Adrenal gland (tissue), 5 donors: ENCODE measurements at regions not wholly inside any gene's neighbourhood (a gene's known extent, or its start where the extent isn't known, plus 50 kb on each side); places are given as distances from the start of the nearest gene placed in this dataset.

Experiments
- CTCF ChIP-seq, 6 experiments: fragments of 450-650 bp in 4 of 6; fragments of 200-600 bp in 2 of 6; sonication (generic) in 1 of 6; IDR thresholded peaks; 1 replicate in 5 of 6; 2 replicates in 1 of 6; pipeline versions ENCODE4 v1.5.1 to v1.8.0; 2016 to 2021; ENCODE audit warnings: antibody characterized with exemption in 6 of 6, mild to moderate bottlenecking in 2 of 6, moderate library complexity in 1 of 6
- POLR2A ChIP-seq, 2 donors: fragments of 450-650 bp; IDR thresholded peaks; one replicate each; pipeline ENCODE4 v1.6.1; 2017; ENCODE audit warnings: antibody characterized with exemption in 2 of 2, mild to moderate bottlenecking in 2 of 2, moderate library complexity in 1 of 2
- donor health status: DM: no; HTN: no; CAD: no.

GRCh38 chr1:219031809-219032208, 141.9 kb upstream of the LYPLAL1 start:
- TF ChIP-seq CTCF (IDR thresholded peaks at IDR 0.05) = no peak
- no peak for TF ChIP-seq POLR2A (IDR thresholded peaks at IDR 0.05)
